K562 (cell line): ENCODE measurements at regions not wholly inside any gene's neighbourhood (a gene's known extent, or its start where the extent isn't known, plus 50 kb on each side); places are given as distances from the start of the nearest gene placed in this dataset.

Source experiments
- ATAC-seq: fragments of 200-7000 bp; cut with Tn5 transposase; 3 replicates; pipeline ENCODE4 v1.9.1; 2020; ENCODE audit warnings: moderate library complexity
- BruUV-seq: library from RNA; stranded (reverse); fragments of 400-500 nt; replicated peaks from 2 replicates; lab custom pipeline; 2021; lab: Mats Ljungman, UMichigan
- CTCF ChIA-PET: fragments of 300-600 bp; formaldehyde crosslinking; extraction: SDS; loops from one replicate; lab custom pipeline; 2021; ENCODE audit warnings: low intra/inter-chr PET ratio; lab: Yijun Ruan, JAX
- POLR2A ChIA-PET: fragments of 300-600, 350-650 bp; sonication (Branson Sonifier 250); formaldehyde crosslinking; extraction: SDS; loops from one replicate; lab custom pipeline; 2021; ENCODE audit warnings: antibody characterized with exemption, inconsistent platforms; lab: Yijun Ruan, JAX
- DNase-seq, 4 experiments: peaks; one replicate each; pipeline versions ENCODE4 v3.0.0 to v3.0.0-alpha.2; 2011 to 2018; ENCODE audit warnings: low spot score in 3 of 4, mixed read lengths in 3 of 4; ENCODE audit errors: extremely low read depth in 1 of 4
- FAIRE-seq: peaks from 2 replicates; lab custom pipeline; 2011; peaks lifted over from hg19 to GRCh38; lab: Jason Lieb, UNC
- H2AFZ ChIP-seq: 2 replicates; pipeline ENCODE4 v1.6.0; 2011; ENCODE audit warnings: low read depth, low read length, control low read depth, inconsistent platforms
- H3K27ac ChIP-seq: fragments of 200-600 bp; 3 replicates; pipeline ENCODE4 v1.8.0; 2011; ENCODE audit warnings: low read depth, mild to moderate bottlenecking, control low read depth, inconsistent platforms, low read length, moderate library complexity, mixed read lengths; ENCODE audit errors: extremely low read depth
- H3K27me3 ChIP-seq, 2 experiments: fragments of 300-600 bp in 1 of 2; 2 replicates in 1 of 2; 3 replicates in 1 of 2; pipeline versions ENCODE4 v1.6.0 to v1.8.0; 2011; ENCODE audit warnings: inconsistent platforms in 2 of 2, low read length in 2 of 2, mild to moderate bottlenecking in 1 of 2, mixed read lengths in 1 of 2, moderate library complexity in 1 of 2; ENCODE audit not compliant: control insufficient read depth in 2 of 2, insufficient read depth in 2 of 2
- H3K36me3 ChIP-seq: fragments of 300-600 bp; 3 replicates; pipeline ENCODE4 v1.8.0; 2011; ENCODE audit warnings: mild to moderate bottlenecking, low read length, inconsistent platforms; ENCODE audit not compliant: control insufficient read depth, insufficient read depth
- H3K4me1 ChIP-seq, 2 experiments: fragments of 200-600 bp in 1 of 2; replicated peaks in 1 of 2; 2 replicates in 1 of 2; 3 replicates in 1 of 2; pipeline versions ENCODE4 v1.5.1 to v1.8.0; 2011; ENCODE audit warnings: inconsistent platforms in 2 of 2, low read length in 2 of 2, mild to moderate bottlenecking in 1 of 2, mixed read lengths in 1 of 2, moderate library complexity in 1 of 2; ENCODE audit not compliant: control insufficient read depth in 2 of 2, insufficient read depth in 2 of 2
- H3K4me2 ChIP-seq: 2 replicates; pipeline ENCODE4 v1.6.1; 2011; ENCODE audit warnings: low read length, control low read depth, inconsistent platforms, mixed read lengths; ENCODE audit not compliant: insufficient read depth
- H3K4me3 ChIP-seq: fragments of 200-600 bp; sonication (generic), shearing (Covaris generic); 2 replicates; pipeline ENCODE4 v1.5.1; 2016; ENCODE audit warnings: control low read depth, inconsistent platforms
- H3K79me2 ChIP-seq: fragments of 200-600 bp; 3 replicates; pipeline ENCODE4 v1.8.0; 2011; ENCODE audit warnings: low read length, inconsistent platforms; ENCODE audit not compliant: control insufficient read depth, insufficient read depth
- H3K9ac ChIP-seq, 2 experiments: 2 replicates each; pipeline versions ENCODE4 v1.6.0 to v1.6.1; 2011; ENCODE audit warnings: low read depth in 2 of 2, low read length in 2 of 2, control low read depth in 1 of 2, inconsistent platforms in 1 of 2, mild to moderate bottlenecking in 1 of 2, mixed read lengths in 1 of 2; ENCODE audit not compliant: insufficient read depth in 1 of 2
- H3K9me1 ChIP-seq: one replicate; pipeline ENCODE4 v1.6.0; 2011; ENCODE audit warnings: inconsistent platforms, mild to moderate bottlenecking, low read length, moderate library complexity; ENCODE audit not compliant: control insufficient read depth, insufficient read depth
- H3K9me3 ChIP-seq: replicated peaks from 2 replicates; pipeline ENCODE4 v1.5.1; 2011; ENCODE audit warnings: low read depth, low read length, inconsistent platforms; ENCODE audit not compliant: control insufficient read depth, insufficient read depth
- H4K20me1 ChIP-seq: replicated peaks from 2 replicates; pipeline ENCODE4 v1.6.1; 2011; ENCODE audit warnings: low read length, inconsistent platforms, mixed read lengths; ENCODE audit not compliant: control insufficient read depth, insufficient read depth
- ATF1 ChIP-seq, 2 experiments: fragments of 450-650 bp in 1 of 2; IDR thresholded peaks; 2 replicates each; pipeline ENCODE4 v1.6.1; 2016; ENCODE audit warnings: missing compliant biosample characterization in 1 of 2, missing genetic modification characterization in 1 of 2
- C11orf30 ChIP-seq: fragments of 450-650 bp; IDR thresholded peaks from 2 replicates; pipeline ENCODE4 v1.6.1; 2016; ENCODE audit warnings: low read depth, mild to moderate bottlenecking
- CBX3 ChIP-seq, 2 experiments: IDR thresholded peaks; 1 replicate in 1 of 2; 2 replicates in 1 of 2; pipeline ENCODE4 v1.6.1; 2012; ENCODE audit warnings: inconsistent platforms in 2 of 2, low read length in 2 of 2, borderline replicate concordance in 1 of 2, control low read depth in 1 of 2
- DACH1 ChIP-seq: fragments of 450-650 bp; IDR thresholded peaks from 2 replicates; pipeline ENCODE4 v1.6.1; 2018; ENCODE audit not compliant: partially characterized antibody
- FOS ChIP-seq: IDR thresholded peaks from 3 replicates; pipeline ENCODE4 v1.6.1; 2011; ENCODE audit not compliant: insufficient read length; ENCODE audit errors: extremely low read depth
- HNRNPUL1 ChIP-seq: fragments of 200-400 bp; formaldehyde crosslinking; IDR thresholded peaks from 2 replicates; pipeline ENCODE4 v1.6.1; 2017; ENCODE audit warnings: low read length
- MYBL2 ChIP-seq, 2 experiments: fragments of 450-650 bp in 1 of 2; sonication (generic) in 1 of 2; formaldehyde crosslinking in 1 of 2; IDR thresholded peaks; 2 replicates each; pipeline versions ENCODE4 v1.6.1 to v1.8.1; 2017 to 2022; ENCODE audit warnings: borderline replicate concordance in 1 of 2, inconsistent platforms in 1 of 2, low read depth in 1 of 2, mild to moderate bottlenecking in 1 of 2, missing genetic modification reagents in 1 of 2, moderate library complexity in 1 of 2
- SIRT6 ChIP-seq: IDR thresholded peaks from one replicate; pipeline ENCODE4 v1.6.1; 2012; ENCODE audit warnings: low read depth, mild to moderate bottlenecking, control low read depth, inconsistent platforms, low read length, moderate library complexity
- SMARCB1 ChIP-seq: IDR thresholded peaks from 2 replicates; pipeline ENCODE4 v1.6.1; 2011; ENCODE audit warnings: improper control_type of control experiment, low read depth; ENCODE audit not compliant: insufficient read length
- ZNF830 ChIP-seq: fragments of 250-450 bp; sonication (Bioruptor Pico); IDR thresholded peaks from 2 replicates; pipeline ENCODE4 v1.5.0; 2021; ENCODE audit warnings: mild to moderate bottlenecking
- WGBS: fragments of 100-300 bp; shearing (Covaris generic); methylation state at CpG from one replicate; pipeline ENCODE4 v1.1.6; 2016; ENCODE audit warnings: low coverage, mixed read lengths; ENCODE audit not compliant: insufficient coverage; ENCODE audit errors: missing lambda C conversion rate; 5-methylcytosine and 5-hydroxymethylcytosine counted together
- in situ Hi-C: fragments of 300-500 bp; cut with MboI; formaldehyde crosslinking; loops from 4 replicates; pipeline ENCODE4 v1.15.0; 2018; ENCODE audit warnings: inconsistent platforms, mixed read lengths
- intact Hi-C: fragments of 100-400 bp; cut with micrococcal nuclease; formaldehyde crosslinking; loops from 2 replicates; pipeline ENCODE4 v1.14.2; 2022

GRCh38 chrX:133468051-133468450, 52.8 kb upstream of the GPC4 start:
- ATAC-seq, result no peak
- Histone ChIP-seq H3K9me1 (no peaks in the 10 kb centered on the region), H3K9me3 (no peaks in the 10 kb centered on the region), H3K9ac (no peak overlapping the region), H2AFZ (no peak overlapping the region), H3K27ac (no peak overlapping the region), H3K4me3 (no peak overlapping the region), H4K20me1 (no peaks in the 10 kb centered on the region), H3K4me2 (no peak overlapping the region), H3K4me1 (no peaks in the 10 kb centered on the region), H3K79me2 (no peaks in the 10 kb centered on the region), H3K36me3 (no peaks in the 10 kb centered on the region), H3K27me3 (no peaks in the 10 kb centered on the region)
- in situ Hi-C loops (no loop called here), intact Hi-C loops (no loop called here)
- ChIA-PET CTCF (no interaction called here), POLR2A (interaction anchor here (0.9 kb wide), 1 partner anchor 13 kb away, joined by 3 read pairs; no protein-coding TSS in a partner anchor)
- DNase-seq, result no peak
- WGBS, result 0% methylated on average over 3 of the region's 3 CpGs
- TF ChIP-seq ATF1 (CRISPR knock-in tag; IDR thresholded peaks at IDR 0.05) (no peak), ATF1 (tag; IDR thresholded peaks at IDR 0.05) (no peak), HNRNPUL1 (no peak), MYBL2 (IDR thresholded peaks at IDR 0.05; ENCODE audit: low read depth) (no peak), MYBL2 (CRISPR knock-in tag; IDR thresholded peaks at IDR 0.05; ENCODE audit: borderline replicate concordance) (no peak), C11orf30 (no peak), DACH1 (no peak), CBX3 (IDR thresholded peaks at IDR 0.05; ENCODE audit: borderline replicate concordance in 1 of 2, low read length in 2 of 2) (no peak), ZNF830 (CRISPR knock-in tag) (no peak), FOS (no peak), SMARCB1 (no peak), SIRT6 (no peak)
- no peak for FAIRE-seq
- no TSS peak for BruUV-seq
